ENCODE measurements at regions not wholly inside any gene's neighbourhood (a gene's known extent, or its start where the extent isn't known, plus 50 kb on each side); places are given as distances from the start of the nearest gene placed in this dataset.

GRCh38 chr21:24200052-24200451 is 1407.2 kb downstream of the MRPL39 start:
- no peak overlapping the region for H2AK5ac ChIP-seq (ENCODE audit: low read depth, low read length)
- H2BK15ac ChIP-seq (ENCODE audit: low read length) = no peak overlapping the region
- no peak overlapping the region for H3K23ac ChIP-seq (ENCODE audit: insufficient read length)
- no peak overlapping the region for H2BK5ac ChIP-seq (ENCODE audit: low read depth, low read length)
- FAIRE-seq = no peak
- WGBS, 2 experiments (ENCODE audit: extremely low coverage in 1 of 2, insufficient coverage in 1 of 2, insufficient read length in 1 of 2, insufficient replicate concordance in 2 of 2, low coverage in 1 of 2, low lambda C conversion rate in 2 of 2, missing lambda C conversion rate in 1 of 2) = 89% methylated on average over 2 of the region's 2 CpGs; no CpG with 5 or more reads in 1 of the 2 experiments
- no peak overlapping the region for H4K8ac ChIP-seq (ENCODE audit: extremely low read depth, insufficient read depth, low read length)
- H4K91ac ChIP-seq (replicated peaks; ENCODE audit: insufficient read length, low read length) = no peak overlapping the region
- H3K18ac ChIP-seq (ENCODE audit: extremely low read depth, low read length) = no peak overlapping the region
- H3K23me2 ChIP-seq (ENCODE audit: low read depth, low read length) = no peaks in the 10 kb centered on the region
- no peaks in the 10 kb centered on the region for H3K36me3 ChIP-seq (ENCODE audit: control insufficient read depth in 2 of 4, insufficient read depth in 4 of 4, low read length in 3 of 4)
- H3K56ac ChIP-seq (replicated peaks; ENCODE audit: insufficient read length, low read depth, low read length) = no peak overlapping the region
- no peak overlapping the region for H3K4me3 ChIP-seq (ENCODE audit: extremely low read depth in 1 of 4, insufficient read depth in 2 of 4, low read depth in 3 of 4, low read length in 4 of 4)
- H3K9ac ChIP-seq (replicated peaks in 1 of 4; ENCODE audit: extremely low read depth in 1 of 4, low read depth in 3 of 4, low read length in 3 of 4) = no peak overlapping the region
- no peaks in the 10 kb centered on the region for H3K79me2 ChIP-seq (ENCODE audit: control insufficient read depth in 1 of 2, insufficient read depth in 2 of 2, low read length in 2 of 2)
- DNase-seq (ENCODE audit: low read depth in 1 of 2, low spot score in 2 of 2) = no peak
- no peak overlapping the region for H3K27ac ChIP-seq (ENCODE audit: low read depth, low read length)
- POLR2A ChIA-PET (ENCODE audit: partially characterized antibody) = no interaction called here
- no peak overlapping the region for H3K4me2 ChIP-seq (ENCODE audit: insufficient read depth in 1 of 2, low read depth in 2 of 2, low read length in 2 of 2)
- no peak overlapping the region for H3K4ac ChIP-seq (replicated peaks; ENCODE audit: insufficient read length, low read depth, low read length)
- no peaks in the 10 kb centered on the region for H3K79me1 ChIP-seq (ENCODE audit: low read depth, low read length)
- TF ChIP-seq SP1 (IDR thresholded peaks at IDR 0.05; ENCODE audit: low read depth, low read length) = no peak
- no peak overlapping the region for H4K5ac ChIP-seq (ENCODE audit: insufficient read length, low read depth, low read length)
- H3K27me3 ChIP-seq (replicated peaks in 1 of 4; ENCODE audit: control insufficient read depth in 3 of 4, extremely low read depth in 1 of 4, insufficient read depth in 3 of 4, low read length in 3 of 4) = no peaks in the 10 kb centered on the region
- no peak overlapping the region for H2AFZ ChIP-seq (ENCODE audit: low read length)
- H2BK120ac ChIP-seq (replicated peaks; ENCODE audit: low read depth, low read length) = no peak overlapping the region
- H3K9me3 ChIP-seq (ENCODE audit: insufficient read depth in 2 of 2, low read depth in 1 of 2, low read length in 1 of 2) = peaks cover 0 to 9% of the 10 kb centered on the region in 2 experiments; a peak in 1 of 4 replicates
- H3K14ac ChIP-seq (ENCODE audit: insufficient read length) = no peak overlapping the region
- H2BK12ac ChIP-seq (ENCODE audit: low read depth, low read length) = no peak overlapping the region
- H4K20me1 ChIP-seq (replicated peaks in 1 of 2; ENCODE audit: control insufficient read depth in 1 of 2, insufficient read depth in 2 of 2, low read length in 2 of 2) = no peaks in the 10 kb centered on the region
- H3K4me1 ChIP-seq (replicated peaks in 1 of 4; ENCODE audit: control insufficient read depth in 3 of 4, insufficient read depth in 4 of 4, low read length in 3 of 4) = no peaks in the 10 kb centered on the region
- no peak overlapping the region for H2BK20ac ChIP-seq (ENCODE audit: low read length)
- CTCF ChIA-PET (ENCODE audit: partially characterized antibody) = no interaction called here
